ENCODE measurements at regions not wholly inside any gene's neighbourhood (a gene's known extent, or its start where the extent isn't known, plus 50 kb on each side); places are given as distances from the start of the nearest gene placed in this dataset.

- no peak overlapping the region for H3K4me3 ChIP-seq
- no peaks in the 10 kb centered on the region for H3K9me3 Mint-ChIP-seq
- H3K36me3 ChIP-seq: no peaks in the 10 kb centered on the region
- no peak for DNase-seq (ENCODE audit: low spot score)
- H3K27ac ChIP-seq: no peak overlapping the region
- no peaks in the 10 kb centered on the region for H3K79me2 ChIP-seq (ENCODE audit: low read depth)
- no peaks in the 10 kb centered on the region for H3K4me1 ChIP-seq
- no peak overlapping the region for H3K27ac Mint-ChIP-seq
- H4K20me1 ChIP-seq (ENCODE audit: low read depth): no peaks in the 10 kb centered on the region
- no peak overlapping the region for H3K4me2 ChIP-seq
- no peak overlapping the region for H3K4me3 Mint-ChIP-seq
- no peaks in the 10 kb centered on the region for H3F3A ChIP-seq (ENCODE audit: low read depth)
- H2AFZ ChIP-seq (replicated peaks): no peak overlapping the region
- no peaks in the 10 kb centered on the region for H3K27me3 ChIP-seq
- peaks cover 2% of the 10 kb centered on the region for H3K27me3 Mint-ChIP-seq (ENCODE audit: insufficient read depth, low read depth)
- H3K4me1 Mint-ChIP-seq: peaks cover 6% of the 10 kb centered on the region
- H3K36me3 Mint-ChIP-seq: no peaks in the 10 kb centered on the region
- TF ChIP-seq CTCF (IDR thresholded peaks at IDR 0.05): no peak
- no peak overlapping the region for H3K9ac ChIP-seq
- H3K9me3 ChIP-seq (ENCODE audit: low read depth): no peaks in the 10 kb centered on the region
These were observed 133.0 kb upstream of the RASSF8 start for GRCh38 chr12:25825446-25825845.

DNA sequence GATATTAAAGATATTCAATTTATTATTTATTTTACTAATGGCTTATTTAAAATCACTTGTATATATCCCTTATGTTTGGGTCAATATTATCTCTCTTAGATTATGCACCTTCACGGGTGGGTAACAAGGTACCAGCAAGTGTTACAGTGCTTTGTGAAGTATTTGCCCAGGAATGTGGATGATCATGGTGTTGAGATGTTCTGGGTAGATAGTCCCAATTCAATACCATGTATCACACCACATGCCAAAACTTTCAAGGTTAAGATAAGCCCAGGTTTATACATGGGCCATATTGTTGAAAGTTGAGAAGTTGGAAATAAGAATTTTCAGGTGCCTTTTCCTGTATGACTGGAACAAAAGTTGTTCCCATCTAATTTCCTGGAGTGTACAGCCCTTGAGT lies 131.3 kb upstream of the RASSF8 start:
- Mint-ChIP-seq H3K9me3 (no peaks in the 10 kb centered on the region), H3K36me3 (no peaks in the 10 kb centered on the region), H3K4me1 (peaks cover 7% of the 10 kb centered on the region), H3K27ac (no peak overlapping the region), H3K4me3 (no peak overlapping the region), H3K27me3 (ENCODE audit: insufficient read depth, low read depth) (peaks cover 2% of the 10 kb centered on the region)
- H2AFZ ChIP-seq (replicated peaks): no peak overlapping the region
- no peaks in the 10 kb centered on the region for H4K20me1 ChIP-seq (ENCODE audit: low read depth)
- H3F3A ChIP-seq (ENCODE audit: low read depth): no peaks in the 10 kb centered on the region
- no peak overlapping the region for H3K4me3 ChIP-seq
- no peak overlapping the region for H3K27ac ChIP-seq
- no peak for DNase-seq (ENCODE audit: low spot score)
- no peaks in the 10 kb centered on the region for H3K27me3 ChIP-seq
- H3K9ac ChIP-seq: no peak overlapping the region
- no peaks in the 10 kb centered on the region for H3K79me2 ChIP-seq (ENCODE audit: low read depth)
- no peaks in the 10 kb centered on the region for H3K36me3 ChIP-seq
- TF ChIP-seq CTCF (IDR thresholded peaks at IDR 0.05) (no peak), EZH2 (IDR thresholded peaks at IDR 0.05) (no peak), EZH2phosphoT487 (IDR thresholded peaks at IDR 0.05) (no peak)
- H3K4me2 ChIP-seq: no peak overlapping the region
- no peaks in the 10 kb centered on the region for H3K4me1 ChIP-seq
- H3K9me3 ChIP-seq (ENCODE audit: low read depth): no peaks in the 10 kb centered on the region

DNA sequence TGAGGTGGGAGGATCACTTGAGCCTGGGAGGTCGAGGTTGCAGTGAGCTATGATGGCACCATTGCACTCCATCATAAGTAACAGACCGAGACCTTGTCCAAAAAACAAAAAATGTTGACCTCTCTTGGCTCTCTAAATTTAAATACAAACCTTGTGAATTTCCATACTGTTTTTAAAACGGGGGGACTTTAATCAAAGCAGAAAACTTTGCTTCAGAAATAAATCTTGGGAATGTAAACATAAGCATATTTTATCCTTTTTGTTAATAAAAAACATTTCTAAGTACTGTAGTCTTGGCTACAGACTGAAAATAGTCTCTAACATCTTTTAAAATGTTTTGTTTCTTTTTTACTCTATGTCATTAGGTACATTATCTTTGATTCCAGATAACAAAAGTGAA lies 130.7 kb upstream of the RASSF8 start:
- H3K27ac Mint-ChIP-seq: no peak overlapping the region
- no peaks in the 10 kb centered on the region for H3K27me3 ChIP-seq
- no peaks in the 10 kb centered on the region for H3K79me2 ChIP-seq (ENCODE audit: low read depth)
- no peaks in the 10 kb centered on the region for H3F3A ChIP-seq (ENCODE audit: low read depth)
- H3K36me3 ChIP-seq: no peaks in the 10 kb centered on the region
- peaks cover 2% of the 10 kb centered on the region for H3K27me3 Mint-ChIP-seq (ENCODE audit: insufficient read depth, low read depth)
- no peak for TF ChIP-seq CTCF (IDR thresholded peaks at IDR 0.05)
- TF ChIP-seq EZH2 (IDR thresholded peaks at IDR 0.05): no peak
- no peak for TF ChIP-seq EZH2phosphoT487 (IDR thresholded peaks at IDR 0.05)
- no peak overlapping the region for H3K4me2 ChIP-seq
- DNase-seq (ENCODE audit: low spot score): no peak
- H3K9me3 Mint-ChIP-seq: no peaks in the 10 kb centered on the region
- peaks cover 7% of the 10 kb centered on the region for H3K4me1 Mint-ChIP-seq
- H3K9ac ChIP-seq: no peak overlapping the region
- no peaks in the 10 kb centered on the region for H3K36me3 Mint-ChIP-seq
- no peak overlapping the region for H3K27ac ChIP-seq
- H3K9me3 ChIP-seq (ENCODE audit: low read depth): no peaks in the 10 kb centered on the region
- no peak overlapping the region for H3K4me3 ChIP-seq
- H4K20me1 ChIP-seq (ENCODE audit: low read depth): no peaks in the 10 kb centered on the region
- no peak overlapping the region for H3K4me3 Mint-ChIP-seq
- no peak overlapping the region for H2AFZ ChIP-seq (replicated peaks)
- no peaks in the 10 kb centered on the region for H3K4me1 ChIP-seq

DNA sequence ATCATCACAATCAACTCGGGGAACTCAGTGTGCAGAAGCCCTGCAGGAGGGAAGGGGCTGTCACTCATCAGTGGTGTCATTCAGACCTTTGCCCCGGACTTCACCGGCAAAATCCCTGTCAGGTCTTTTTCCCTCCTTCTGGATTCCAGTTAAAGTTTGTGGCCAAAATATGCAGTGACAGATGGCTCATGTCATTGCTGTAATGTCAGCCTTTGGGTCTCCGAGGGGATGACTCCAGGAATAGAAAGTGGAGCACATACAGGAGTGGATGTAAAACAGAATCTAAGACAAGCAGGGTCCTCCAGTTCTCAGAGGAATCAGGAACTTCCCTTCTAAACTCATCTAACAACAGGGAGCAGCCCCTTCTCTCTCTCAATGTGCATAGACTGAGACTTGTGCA lies 130.3 kb upstream of the RASSF8 start:
- Histone ChIP-seq H3K9ac (no peak overlapping the region), H3K4me1 (no peaks in the 10 kb centered on the region), H3K27me3 (no peaks in the 10 kb centered on the region), H3K79me2 (ENCODE audit: low read depth) (no peaks in the 10 kb centered on the region), H3K4me2 (no peak overlapping the region), H3F3A (ENCODE audit: low read depth) (no peaks in the 10 kb centered on the region), H3K4me3 (no peak overlapping the region), H3K27ac (no peak overlapping the region), H3K36me3 (no peaks in the 10 kb centered on the region), H4K20me1 (ENCODE audit: low read depth) (no peaks in the 10 kb centered on the region), H3K9me3 (ENCODE audit: low read depth) (no peaks in the 10 kb centered on the region), H2AFZ (replicated peaks) (no peak overlapping the region)
- Mint-ChIP-seq H3K36me3 (no peaks in the 10 kb centered on the region), H3K27ac (no peak overlapping the region), H3K4me3 (no peak overlapping the region), H3K27me3 (ENCODE audit: insufficient read depth, low read depth) (peaks cover 2% of the 10 kb centered on the region), H3K9me3 (no peaks in the 10 kb centered on the region), H3K4me1 (peaks cover 7% of the 10 kb centered on the region)
- no peak for DNase-seq (ENCODE audit: low spot score)
- TF ChIP-seq EZH2 (IDR thresholded peaks at IDR 0.05) (no peak), EZH2phosphoT487 (IDR thresholded peaks at IDR 0.05) (no peak), CTCF (IDR thresholded peaks at IDR 0.05) (no peak)

Measured in neural progenitor cell (in vitro differentiated cells).